ENCODE measurements at regions not wholly inside any gene's neighbourhood (a gene's known extent, or its start where the extent isn't known, plus 50 kb on each side); places are given as distances from the start of the nearest gene placed in this dataset.

DNA sequence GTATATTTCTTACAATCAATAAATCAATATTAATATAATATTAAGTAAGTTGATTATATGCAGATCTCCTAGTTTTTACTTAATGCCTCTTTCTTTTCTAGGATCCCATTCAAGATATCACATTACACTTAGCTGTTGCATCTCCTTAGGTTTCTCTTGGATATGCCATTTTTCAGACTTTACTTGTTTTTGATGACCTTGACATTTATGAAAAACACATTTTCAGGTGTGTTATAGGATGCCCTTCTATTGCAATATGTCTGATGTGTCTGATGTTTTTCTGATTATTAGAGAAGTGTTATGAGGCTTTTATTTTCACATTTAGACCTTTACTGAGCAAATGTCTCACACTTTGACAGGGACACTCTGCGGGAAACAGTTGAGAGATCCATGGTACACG lies 933.6 kb upstream of the CNTNAP5 start:
- DNase-seq (ENCODE audit: low spot score) = no peak
- peaks cover 3% of the 10 kb centered on the region for H3K4me1 Mint-ChIP-seq
- Histone ChIP-seq H3K9ac (no peak overlapping the region), H3K4me2 (no peak overlapping the region), H2AFZ (replicated peaks) (no peak overlapping the region), H3K4me3 (no peak overlapping the region), H3K36me3 (no peaks in the 10 kb centered on the region), H3K27me3 (no peaks in the 10 kb centered on the region), H3F3A (ENCODE audit: low read depth) (no peaks in the 10 kb centered on the region), H3K79me2 (ENCODE audit: low read depth) (no peaks in the 10 kb centered on the region), H3K9me3 (ENCODE audit: low read depth) (no peaks in the 10 kb centered on the region), H3K27ac (no peak overlapping the region), H4K20me1 (ENCODE audit: low read depth) (no peaks in the 10 kb centered on the region), H3K4me1 (no peaks in the 10 kb centered on the region)
- no peak overlapping the region for H3K4me3 Mint-ChIP-seq
- no peaks in the 10 kb centered on the region for H3K36me3 Mint-ChIP-seq
- no peaks in the 10 kb centered on the region for H3K9me3 Mint-ChIP-seq
- TF ChIP-seq EZH2phosphoT487 (IDR thresholded peaks at IDR 0.05) (no peak), EZH2 (IDR thresholded peaks at IDR 0.05) (no peak)
- TF ChIP-seq, protein P1, sequence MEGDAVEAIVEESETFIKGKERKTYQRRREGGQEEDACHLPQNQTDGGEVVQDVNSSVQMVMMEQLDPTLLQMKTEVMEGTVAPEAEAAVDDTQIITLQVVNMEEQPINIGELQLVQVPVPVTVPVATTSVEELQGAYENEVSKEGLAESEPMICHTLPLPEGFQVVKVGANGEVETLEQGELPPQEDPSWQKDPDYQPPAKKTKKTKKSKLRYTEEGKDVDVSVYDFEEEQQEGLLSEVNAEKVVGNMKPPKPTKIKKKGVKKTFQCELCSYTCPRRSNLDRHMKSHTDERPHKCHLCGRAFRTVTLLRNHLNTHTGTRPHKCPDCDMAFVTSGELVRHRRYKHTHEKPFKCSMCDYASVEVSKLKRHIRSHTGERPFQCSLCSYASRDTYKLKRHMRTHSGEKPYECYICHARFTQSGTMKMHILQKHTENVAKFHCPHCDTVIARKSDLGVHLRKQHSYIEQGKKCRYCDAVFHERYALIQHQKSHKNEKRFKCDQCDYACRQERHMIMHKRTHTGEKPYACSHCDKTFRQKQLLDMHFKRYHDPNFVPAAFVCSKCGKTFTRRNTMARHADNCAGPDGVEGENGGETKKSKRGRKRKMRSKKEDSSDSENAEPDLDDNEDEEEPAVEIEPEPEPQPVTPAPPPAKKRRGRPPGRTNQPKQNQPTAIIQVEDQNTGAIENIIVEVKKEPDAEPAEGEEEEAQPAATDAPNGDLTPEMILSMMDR (IDR thresholded peaks at IDR 0.05) = no peak
- no peak overlapping the region for H3K27ac Mint-ChIP-seq
- H3K27me3 Mint-ChIP-seq (ENCODE audit: insufficient read depth, low read depth) = peaks cover 2% of the 10 kb centered on the region

DNA sequence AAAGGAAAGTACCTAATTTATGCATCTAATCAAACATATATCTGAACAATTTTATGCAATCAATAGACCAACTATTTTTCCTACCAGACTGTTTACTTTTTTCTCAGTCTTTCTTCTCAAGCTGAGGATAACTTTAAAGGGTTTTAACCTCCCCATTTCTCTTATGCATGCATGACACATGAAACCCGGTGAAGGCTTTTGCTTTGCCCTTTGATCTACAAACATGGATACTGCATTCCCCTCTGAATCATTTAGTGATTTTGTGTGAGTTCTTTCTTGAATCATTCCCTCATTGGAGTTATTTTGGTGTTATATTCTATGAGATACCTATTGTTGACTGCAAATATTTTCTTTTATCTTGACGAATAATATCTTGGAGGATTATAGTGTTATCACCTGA lies 931.9 kb upstream of the CNTNAP5 start:
- Histone ChIP-seq H3K27me3 (no peaks in the 10 kb centered on the region), H2AFZ (replicated peaks) (no peak overlapping the region), H3K4me1 (no peaks in the 10 kb centered on the region), H3K9me3 (ENCODE audit: low read depth) (no peaks in the 10 kb centered on the region), H3K9ac (no peak overlapping the region), H3K36me3 (no peaks in the 10 kb centered on the region), H3K4me3 (no peak overlapping the region), H3K27ac (no peak overlapping the region), H3K79me2 (ENCODE audit: low read depth) (no peaks in the 10 kb centered on the region), H3F3A (ENCODE audit: low read depth) (no peaks in the 10 kb centered on the region), H4K20me1 (ENCODE audit: low read depth) (no peaks in the 10 kb centered on the region), H3K4me2 (no peak overlapping the region)
- H3K9me3 Mint-ChIP-seq = no peaks in the 10 kb centered on the region
- no peak for TF ChIP-seq EZH2phosphoT487 (IDR thresholded peaks at IDR 0.05)
- DNase-seq (ENCODE audit: low spot score) = no peak
- H3K36me3 Mint-ChIP-seq = no peaks in the 10 kb centered on the region
- H3K27ac Mint-ChIP-seq = no peak overlapping the region
- H3K4me3 Mint-ChIP-seq = no peak overlapping the region
- peaks cover 2% of the 10 kb centered on the region for H3K27me3 Mint-ChIP-seq (ENCODE audit: insufficient read depth, low read depth)
- H3K4me1 Mint-ChIP-seq = peaks cover 3% of the 10 kb centered on the region

DNA sequence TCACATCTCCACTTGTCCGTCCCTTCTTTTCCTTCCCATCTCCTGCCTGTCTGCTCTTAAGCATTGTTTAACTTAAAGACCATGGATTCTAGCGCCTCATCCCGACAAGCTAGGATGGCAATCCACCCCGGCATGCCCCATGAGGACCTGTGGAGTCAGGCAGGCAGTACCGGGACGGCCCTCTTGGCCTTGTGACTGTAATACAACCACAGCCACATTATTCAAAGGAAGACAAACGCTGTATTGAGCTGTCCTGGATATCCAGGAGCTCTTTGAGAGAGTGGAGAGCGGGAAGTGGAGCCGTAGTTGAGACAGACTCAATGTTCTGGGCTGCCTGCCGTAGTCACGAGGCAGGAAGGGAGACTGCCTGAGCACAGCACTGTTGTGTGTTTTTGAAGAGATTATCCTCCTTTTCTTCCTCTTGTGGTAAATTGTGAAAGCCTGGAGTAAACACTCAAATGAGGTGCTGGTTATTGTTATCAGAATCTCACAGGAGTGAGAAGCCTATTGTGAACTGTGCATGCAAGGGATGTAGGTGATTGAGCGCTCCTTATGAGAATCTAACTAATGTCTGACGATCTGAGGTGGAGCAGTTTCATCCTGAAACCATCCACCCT lies 929.8 kb upstream of the CNTNAP5 start:
- no peak for TF ChIP-seq EZH2phosphoT487 (IDR thresholded peaks at IDR 0.05)
- TF ChIP-seq, protein P1 (IDR thresholded peaks at IDR 0.05) = no peak
- no peak for TF ChIP-seq EZH2 (IDR thresholded peaks at IDR 0.05)
- H3K4me2 ChIP-seq = no peak overlapping the region
- peaks cover 2% of the 10 kb centered on the region for H3K27me3 Mint-ChIP-seq (ENCODE audit: insufficient read depth, low read depth)
- peak overlapping the region; percentile 59 for H2AFZ ChIP-seq (replicated peaks)
- no peaks in the 10 kb centered on the region for H3K27me3 ChIP-seq
- no peak overlapping the region for H3K4me3 Mint-ChIP-seq
- H3K27ac ChIP-seq = no peak overlapping the region
- H3K36me3 ChIP-seq = no peaks in the 10 kb centered on the region
- H3K36me3 Mint-ChIP-seq = no peaks in the 10 kb centered on the region
- no peaks in the 10 kb centered on the region for H3K9me3 ChIP-seq (ENCODE audit: low read depth)
- no peaks in the 10 kb centered on the region for H3F3A ChIP-seq (ENCODE audit: low read depth)
- no peak overlapping the region for H3K27ac Mint-ChIP-seq
- H3K9ac ChIP-seq = no peak overlapping the region
- no peaks in the 10 kb centered on the region for H3K9me3 Mint-ChIP-seq
- no peaks in the 10 kb centered on the region for H4K20me1 ChIP-seq (ENCODE audit: low read depth)
- no peak overlapping the region for H3K4me3 ChIP-seq
- no peaks in the 10 kb centered on the region for H3K79me2 ChIP-seq (ENCODE audit: low read depth)
- H3K4me1 Mint-ChIP-seq = peaks cover 8% of the 10 kb centered on the region
- DNase-seq (ENCODE audit: low spot score) = no peak
- H3K4me1 ChIP-seq = no peaks in the 10 kb centered on the region

DNA sequence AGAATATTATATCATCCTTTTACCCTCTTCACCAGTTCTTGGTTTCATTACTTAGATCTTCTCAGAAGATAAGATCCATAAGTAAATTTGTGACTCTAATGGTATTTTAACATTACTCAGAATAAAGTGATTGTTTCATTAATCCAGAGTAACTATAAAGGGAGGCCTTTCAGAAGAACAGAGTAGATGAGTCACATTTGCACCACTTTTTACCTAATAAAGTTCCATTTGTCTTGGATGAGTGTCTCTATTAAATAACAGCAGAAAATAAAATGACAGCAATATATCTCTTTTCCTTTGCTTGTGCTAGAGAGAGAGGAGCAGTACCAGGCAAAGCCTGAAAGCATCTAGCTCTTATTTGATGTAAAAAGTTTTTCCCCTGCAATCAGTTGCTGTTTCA lies 926.5 kb upstream of the CNTNAP5 start:
- Mint-ChIP-seq H3K9me3 (no peaks in the 10 kb centered on the region), H3K4me1 (peaks cover 5% of the 10 kb centered on the region), H3K4me3 (no peak overlapping the region), H3K27ac (no peak overlapping the region), H3K27me3 (ENCODE audit: insufficient read depth, low read depth) (peaks cover 2% of the 10 kb centered on the region), H3K36me3 (no peaks in the 10 kb centered on the region)
- DNase-seq (ENCODE audit: low spot score) = no peak
- H3K79me2 ChIP-seq (ENCODE audit: low read depth) = no peaks in the 10 kb centered on the region
- no peak overlapping the region for H3K9ac ChIP-seq
- no peaks in the 10 kb centered on the region for H3K27me3 ChIP-seq
- TF ChIP-seq EZH2phosphoT487 (IDR thresholded peaks at IDR 0.05) (no peak), EZH2 (IDR thresholded peaks at IDR 0.05) (no peak)
- TF ChIP-seq, protein P1 (IDR thresholded peaks at IDR 0.05) = no peak
- no peaks in the 10 kb centered on the region for H3K9me3 ChIP-seq (ENCODE audit: low read depth)
- H3K4me1 ChIP-seq = no peaks in the 10 kb centered on the region
- H3K4me3 ChIP-seq = no peak overlapping the region
- no peaks in the 10 kb centered on the region for H3K36me3 ChIP-seq
- no peaks in the 10 kb centered on the region for H3F3A ChIP-seq (ENCODE audit: low read depth)
- H3K4me2 ChIP-seq = no peak overlapping the region
- H3K27ac ChIP-seq = no peak overlapping the region
- peak overlapping the region; percentile 85 for H2AFZ ChIP-seq (replicated peaks)
- no peaks in the 10 kb centered on the region for H4K20me1 ChIP-seq (ENCODE audit: low read depth)

Data from neural progenitor cell (in vitro differentiated cells).